K562 (cell line): ENCODE measurements at regions not wholly inside any gene's neighbourhood (a gene's known extent, or its start where the extent isn't known, plus 50 kb on each side); places are given as distances from the start of the nearest gene placed in this dataset.

Experiments
- ATAC-seq: fragments of 200-7000 bp; cut with Tn5 transposase; 3 replicates; pipeline ENCODE4 v1.9.1; 2020; ENCODE audit warnings: moderate library complexity
- BruUV-seq: library from RNA; stranded (reverse); fragments of 400-500 nt; replicated peaks from 2 replicates; lab custom pipeline; 2021; lab: Mats Ljungman, UMichigan
- CTCF ChIA-PET: fragments of 300-600 bp; formaldehyde crosslinking; extraction: SDS; loops from one replicate; lab custom pipeline; 2021; ENCODE audit warnings: low intra/inter-chr PET ratio; lab: Yijun Ruan, JAX
- POLR2A ChIA-PET: fragments of 300-600, 350-650 bp; sonication (Branson Sonifier 250); formaldehyde crosslinking; extraction: SDS; loops from one replicate; lab custom pipeline; 2021; ENCODE audit warnings: antibody characterized with exemption, inconsistent platforms; lab: Yijun Ruan, JAX
- DNase-seq, 4 experiments: peaks; one replicate each; pipeline versions ENCODE4 v3.0.0 to v3.0.0-alpha.2; 2011 to 2018; ENCODE audit warnings: low spot score in 3 of 4, mixed read lengths in 3 of 4; ENCODE audit errors: extremely low read depth in 1 of 4
- FAIRE-seq: peaks from 2 replicates; lab custom pipeline; 2011; peaks lifted over from hg19 to GRCh38; lab: Jason Lieb, UNC
- H2AFZ ChIP-seq: 2 replicates; pipeline ENCODE4 v1.6.0; 2011; ENCODE audit warnings: low read depth, low read length, control low read depth, inconsistent platforms
- H3K27ac ChIP-seq: fragments of 200-600 bp; 3 replicates; pipeline ENCODE4 v1.8.0; 2011; ENCODE audit warnings: low read depth, mild to moderate bottlenecking, control low read depth, inconsistent platforms, low read length, moderate library complexity, mixed read lengths; ENCODE audit errors: extremely low read depth
- H3K27me3 ChIP-seq, 2 experiments: fragments of 300-600 bp in 1 of 2; 2 replicates in 1 of 2; 3 replicates in 1 of 2; pipeline versions ENCODE4 v1.6.0 to v1.8.0; 2011; ENCODE audit warnings: inconsistent platforms in 2 of 2, low read length in 2 of 2, mild to moderate bottlenecking in 1 of 2, mixed read lengths in 1 of 2, moderate library complexity in 1 of 2; ENCODE audit not compliant: control insufficient read depth in 2 of 2, insufficient read depth in 2 of 2
- H3K36me3 ChIP-seq: fragments of 300-600 bp; 3 replicates; pipeline ENCODE4 v1.8.0; 2011; ENCODE audit warnings: mild to moderate bottlenecking, low read length, inconsistent platforms; ENCODE audit not compliant: control insufficient read depth, insufficient read depth
- H3K4me1 ChIP-seq, 2 experiments: fragments of 200-600 bp in 1 of 2; replicated peaks in 1 of 2; 2 replicates in 1 of 2; 3 replicates in 1 of 2; pipeline versions ENCODE4 v1.5.1 to v1.8.0; 2011; ENCODE audit warnings: inconsistent platforms in 2 of 2, low read length in 2 of 2, mild to moderate bottlenecking in 1 of 2, mixed read lengths in 1 of 2, moderate library complexity in 1 of 2; ENCODE audit not compliant: control insufficient read depth in 2 of 2, insufficient read depth in 2 of 2
- H3K4me2 ChIP-seq: 2 replicates; pipeline ENCODE4 v1.6.1; 2011; ENCODE audit warnings: low read length, control low read depth, inconsistent platforms, mixed read lengths; ENCODE audit not compliant: insufficient read depth
- H3K4me3 ChIP-seq: fragments of 200-600 bp; sonication (generic), shearing (Covaris generic); 2 replicates; pipeline ENCODE4 v1.5.1; 2016; ENCODE audit warnings: control low read depth, inconsistent platforms
- H3K79me2 ChIP-seq: fragments of 200-600 bp; 3 replicates; pipeline ENCODE4 v1.8.0; 2011; ENCODE audit warnings: low read length, inconsistent platforms; ENCODE audit not compliant: control insufficient read depth, insufficient read depth
- H3K9ac ChIP-seq, 2 experiments: 2 replicates each; pipeline versions ENCODE4 v1.6.0 to v1.6.1; 2011; ENCODE audit warnings: low read depth in 2 of 2, low read length in 2 of 2, control low read depth in 1 of 2, inconsistent platforms in 1 of 2, mild to moderate bottlenecking in 1 of 2, mixed read lengths in 1 of 2; ENCODE audit not compliant: insufficient read depth in 1 of 2
- H3K9me1 ChIP-seq: one replicate; pipeline ENCODE4 v1.6.0; 2011; ENCODE audit warnings: inconsistent platforms, mild to moderate bottlenecking, low read length, moderate library complexity; ENCODE audit not compliant: control insufficient read depth, insufficient read depth
- H3K9me3 ChIP-seq: replicated peaks from 2 replicates; pipeline ENCODE4 v1.5.1; 2011; ENCODE audit warnings: low read depth, low read length, inconsistent platforms; ENCODE audit not compliant: control insufficient read depth, insufficient read depth
- H4K20me1 ChIP-seq: replicated peaks from 2 replicates; pipeline ENCODE4 v1.6.1; 2011; ENCODE audit warnings: low read length, inconsistent platforms, mixed read lengths; ENCODE audit not compliant: control insufficient read depth, insufficient read depth
- BCL6 ChIP-seq: fragments of 250-450 bp; sonication (Bioruptor Pico); IDR thresholded peaks from 2 replicates; pipeline ENCODE4 v1.4.0; 2020
- CBFA2T3 ChIP-seq: fragments of 450-650 bp; IDR thresholded peaks from 2 replicates; pipeline ENCODE4 v1.6.1; 2017
- CBX2 ChIP-seq: fragments of 200-600 bp; sonication (generic); IDR thresholded peaks from one replicate; pipeline ENCODE4 v1.6.1; 2012; ENCODE audit warnings: mild to moderate bottlenecking, low read length, inconsistent platforms; ENCODE audit not compliant: insufficient read depth, poor library complexity, severe bottlenecking
- HNRNPH1 ChIP-seq: fragments of 200-400 bp; formaldehyde crosslinking; optimal IDR thresholded peaks from 2 replicates; pipeline ENCODE3; 2017; ENCODE audit warnings: low read depth, mild to moderate bottlenecking, low read length, moderate library complexity
- MYC ChIP-seq, 2 experiments: fragments of 250-450 bp in 1 of 2; sonication (Bioruptor Pico) in 1 of 2; IDR thresholded peaks; 2 replicates each; pipeline versions ENCODE4 v1.5.1 to v1.6.1; 2012 to 2021; ENCODE audit warnings: low read depth in 2 of 2, borderline replicate concordance in 1 of 2, improper control_type of control experiment in 1 of 2, low read length in 1 of 2, mild to moderate bottlenecking in 1 of 2, moderate library complexity in 1 of 2
- NR2C1 ChIP-seq, 2 experiments: fragments of 450-650 bp; IDR thresholded peaks; 2 replicates each; pipeline ENCODE4 v1.6.1; 2017; ENCODE audit warnings: mild to moderate bottlenecking in 2 of 2, antibody characterized with exemption in 1 of 2, inconsistent platforms in 1 of 2, missing compliant biosample characterization in 1 of 2, missing genetic modification characterization in 1 of 2
- PHF8 ChIP-seq: fragments of 200-600 bp; sonication (generic); IDR thresholded peaks from 2 replicates; pipeline ENCODE4 v1.6.1; 2012; ENCODE audit warnings: mixed run types, mild to moderate bottlenecking, inconsistent platforms, low read length, moderate library complexity, borderline replicate concordance
- POLR3G ChIP-seq: IDR thresholded peaks from 2 replicates; pipeline ENCODE4 v1.6.1; 2011; ENCODE audit not compliant: insufficient read length, insufficient replicate concordance; ENCODE audit errors: extremely low read depth
- SLC30A9 ChIP-seq: fragments of 250-450 bp; sonication (Bioruptor Pico); IDR thresholded peaks from 2 replicates; pipeline ENCODE4 v1.8.0; 2022; ENCODE audit warnings: mild to moderate bottlenecking, moderate library complexity
- TCFL5 ChIP-seq: fragments of 250-450 bp; sonication (Bioruptor Pico); conservative IDR thresholded peaks from 2 replicates; pipeline ENCODE4 v1.6.1; 2021; ENCODE audit warnings: mild to moderate bottlenecking, moderate library complexity, matching md5 sums
- U2AF2 ChIP-seq: fragments of 200-400 bp; formaldehyde crosslinking; optimal IDR thresholded peaks from 2 replicates; pipeline ENCODE3; 2017; ENCODE audit warnings: low read depth, mild to moderate bottlenecking, low read length
- ZNF583 ChIP-seq: fragments of 250-450 bp; sonication (Bioruptor Pico); IDR thresholded peaks from 2 replicates; pipeline ENCODE4 v1.4.0; 2020
- WGBS: fragments of 100-300 bp; shearing (Covaris generic); methylation state at CpG from one replicate; pipeline ENCODE4 v1.1.6; 2016; ENCODE audit warnings: low coverage, mixed read lengths; ENCODE audit not compliant: insufficient coverage; ENCODE audit errors: missing lambda C conversion rate; 5-methylcytosine and 5-hydroxymethylcytosine counted together
- in situ Hi-C: fragments of 300-500 bp; cut with MboI; formaldehyde crosslinking; loops from 4 replicates; pipeline ENCODE4 v1.15.0; 2018; ENCODE audit warnings: inconsistent platforms, mixed read lengths
- intact Hi-C: fragments of 100-400 bp; cut with micrococcal nuclease; formaldehyde crosslinking; loops from 2 replicates; pipeline ENCODE4 v1.14.2; 2022
- TF ChIP-seq, protein P1 (sequence below): fragments of 250-450 bp; sonication (Bioruptor Pico); IDR thresholded peaks from 2 replicates; pipeline ENCODE4 v1.9.0; 2021; ENCODE audit warnings: mild to moderate bottlenecking
- TF ChIP-seq, protein P2 (sequence below), 2 experiments: fragments of 450-650 bp; IDR thresholded peaks; 2 replicates each; pipeline ENCODE4 v1.6.1; 2016
- TF ChIP-seq, protein P3 (sequence below): fragments of 250-450 bp; sonication (Bioruptor Pico); IDR thresholded peaks from 2 replicates; pipeline ENCODE4 v1.4.0; 2020; ENCODE audit warnings: mild to moderate bottlenecking, moderate library complexity

DNA sequence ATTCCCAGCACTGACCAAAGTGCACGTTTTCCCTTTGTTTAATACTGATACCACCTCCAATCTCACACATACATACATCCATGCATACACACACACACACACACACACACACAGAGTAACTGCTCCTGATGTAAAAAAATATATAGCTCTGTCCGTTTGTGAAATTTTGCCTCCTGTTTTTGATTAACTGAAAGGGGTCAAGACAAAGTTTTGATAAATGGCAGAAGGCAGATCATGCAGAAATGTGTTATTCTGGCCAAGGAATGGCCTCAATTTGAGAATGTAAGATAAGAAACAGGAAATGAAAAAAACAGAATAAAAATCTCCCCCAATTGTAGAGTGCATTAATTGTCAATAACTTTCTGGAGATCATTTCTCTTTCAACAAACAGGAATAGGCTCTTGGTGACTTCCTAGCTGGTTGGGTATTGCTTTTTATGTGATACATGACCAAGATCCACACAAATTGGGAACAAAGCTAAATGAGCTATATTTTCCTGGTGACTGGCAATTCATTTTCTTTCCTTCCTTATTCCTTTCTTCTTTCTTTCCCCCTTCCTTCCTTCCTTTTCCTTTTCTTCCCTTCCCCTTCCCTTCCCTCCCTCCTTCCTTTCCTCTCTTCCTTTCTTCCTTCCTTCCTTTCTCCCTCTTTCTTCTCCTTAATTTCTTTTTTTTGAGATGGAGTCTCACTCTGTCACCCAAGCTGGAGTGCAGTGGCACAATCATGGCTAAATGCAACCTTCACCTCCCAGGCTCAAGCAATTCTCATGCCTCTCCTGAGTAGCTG is 88.9 kb upstream of the PMAIP1 start:
- no peaks in the 10 kb centered on the region for H3K36me3 ChIP-seq
- FAIRE-seq (no peak), DNase-seq (no peak), ATAC-seq (no peak)
- no TSS peak for BruUV-seq
- intact Hi-C loops (no loop called here), in situ Hi-C loops (loop anchor here (10.0 kb wide), 1 partner anchor 176 kb away; no protein-coding TSS in a partner anchor)
- ChIA-PET POLR2A (no interaction called here), CTCF (no interaction called here)
- no peak overlapping the region for H3K4me2 ChIP-seq
- no peaks in the 10 kb centered on the region for H3K9me3 ChIP-seq
- no peaks in the 10 kb centered on the region for H3K4me1 ChIP-seq
- H2AFZ ChIP-seq, result no peak overlapping the region
- H3K4me3 ChIP-seq, result no peak overlapping the region
- no peaks in the 10 kb centered on the region for H4K20me1 ChIP-seq
- H3K9ac ChIP-seq, result no peak overlapping the region
- no peaks in the 10 kb centered on the region for H3K9me1 ChIP-seq
- H3K27ac ChIP-seq, result no peak overlapping the region
- H3K79me2 ChIP-seq, result no peaks in the 10 kb centered on the region
- WGBS, result 0% methylated on average over 2 of the region's 2 CpGs
- H3K27me3 ChIP-seq, result no peaks in the 10 kb centered on the region
- TF ChIP-seq BCL6 (no peak), ZNF583 (CRISPR knock-in tag) (no peak), U2AF2 (no peak), MYC (IDR thresholded peaks at IDR 0.05; ENCODE audit: low read depth, low read length) (no peak), MYC (CRISPR knock-in tag; IDR thresholded peaks at IDR 0.05; ENCODE audit: borderline replicate concordance, low read depth) (no peak), PHF8 (no peak), SLC30A9 (no peak), NR2C1 (IDR thresholded peaks at IDR 0.05) (no peak), NR2C1 (tag; IDR thresholded peaks at IDR 0.05) (no peak), CBFA2T3 (no peak), CBX2 (no peak), HNRNPH1 (no peak), POLR3G (no peak), TCFL5 (no peak)
- TF ChIP-seq, protein P1, sequence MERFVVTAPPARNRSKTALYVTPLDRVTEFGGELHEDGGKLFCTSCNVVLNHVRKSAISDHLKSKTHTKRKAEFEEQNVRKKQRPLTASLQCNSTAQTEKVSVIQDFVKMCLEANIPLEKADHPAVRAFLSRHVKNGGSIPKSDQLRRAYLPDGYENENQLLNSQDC (CRISPR knock-in tag), result no peak
- TF ChIP-seq, protein P2, sequence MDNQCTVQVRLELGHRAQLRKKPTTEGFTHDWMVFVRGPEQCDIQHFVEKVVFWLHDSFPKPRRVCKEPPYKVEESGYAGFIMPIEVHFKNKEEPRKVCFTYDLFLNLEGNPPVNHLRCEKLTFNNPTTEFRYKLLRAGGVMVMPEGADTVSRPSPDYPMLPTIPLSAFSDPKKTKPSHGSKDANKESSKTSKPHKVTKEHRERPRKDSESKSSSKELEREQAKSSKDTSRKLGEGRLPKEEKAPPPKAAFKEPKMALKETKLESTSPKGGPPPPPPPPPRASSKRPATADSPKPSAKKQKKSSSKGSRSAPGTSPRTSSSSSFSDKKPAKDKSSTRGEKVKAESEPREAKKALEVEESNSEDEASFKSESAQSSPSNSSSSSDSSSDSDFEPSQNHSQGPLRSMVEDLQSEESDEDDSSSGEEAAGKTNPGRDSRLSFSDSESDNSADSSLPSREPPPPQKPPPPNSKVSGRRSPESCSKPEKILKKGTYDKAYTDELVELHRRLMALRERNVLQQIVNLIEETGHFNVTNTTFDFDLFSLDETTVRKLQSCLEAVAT (IDR thresholded peaks at IDR 0.05), result no peak
- TF ChIP-seq, protein P3, sequence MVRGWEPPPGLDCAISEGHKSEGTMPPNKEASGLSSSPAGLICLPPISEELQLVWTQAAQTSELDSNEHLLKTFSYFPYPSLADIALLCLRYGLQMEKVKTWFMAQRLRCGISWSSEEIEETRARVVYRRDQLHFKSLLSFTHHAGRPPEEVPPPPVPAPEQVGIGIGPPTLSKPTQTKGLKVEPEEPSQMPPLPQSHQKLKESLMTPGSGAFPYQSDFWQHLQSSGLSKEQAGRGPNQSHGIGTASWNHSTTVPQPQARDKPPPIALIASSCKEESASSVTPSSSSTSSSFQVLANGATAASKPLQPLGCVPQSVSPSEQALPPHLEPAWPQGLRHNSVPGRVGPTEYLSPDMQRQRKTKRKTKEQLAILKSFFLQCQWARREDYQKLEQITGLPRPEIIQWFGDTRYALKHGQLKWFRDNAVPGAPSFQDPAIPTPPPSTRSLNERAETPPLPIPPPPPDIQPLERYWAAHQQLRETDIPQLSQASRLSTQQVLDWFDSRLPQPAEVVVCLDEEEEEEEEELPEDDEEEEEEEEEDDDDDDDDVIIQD (CRISPR knock-in tag), result no peak
